GM23338 (cell line): ENCODE measurements at regions not wholly inside any gene's neighbourhood (a gene's known extent, or its start where the extent isn't known, plus 50 kb on each side); places are given as distances from the start of the nearest gene placed in this dataset.
"Not testable (repeated sequence)": the region's sequence is repeated elsewhere in the genome, so short reads cannot be mapped to it uniquely, and the experiment has no call there.

Source experiments
- EZH2 ChIP-seq: fragments of 200-600 bp; sonication (generic); IDR thresholded peaks from one replicate; pipeline ENCODE4 v1.8.0; 2017; ENCODE audit warnings: antibody characterized with exemption, mild to moderate bottlenecking, low read depth; ENCODE audit not compliant: unreplicated experiment
- EZH2phosphoT487 ChIP-seq: fragments of 200-600 bp; sonication (generic); IDR thresholded peaks from one replicate; pipeline ENCODE4 v1.8.1; 2018; ENCODE audit warnings: antibody characterized with exemption; ENCODE audit not compliant: unreplicated experiment
- JUNB ChIP-seq: IDR thresholded peaks from one replicate; pipeline ENCODE4 v1.6.1; 2016; ENCODE audit warnings: antibody characterized with exemption; ENCODE audit not compliant: unreplicated experiment
- POLR2AphosphoS5 ChIP-seq: IDR thresholded peaks from 2 replicates; pipeline ENCODE4 v1.6.1; 2016; ENCODE audit warnings: antibody characterized with exemption, low read depth
- STAT1 ChIP-seq: IDR thresholded peaks from one replicate; pipeline ENCODE4 v1.6.1; 2016; ENCODE audit warnings: antibody characterized with exemption; ENCODE audit not compliant: unreplicated experiment
- TF ChIP-seq, protein P1 (sequence below): IDR thresholded peaks from one replicate; pipeline ENCODE4 v1.6.1; 2018; ENCODE audit warnings: antibody characterized with exemption; ENCODE audit not compliant: unreplicated experiment
- TF ChIP-seq, protein P2 (sequence below), 2 experiments: fragments of 200-600 bp in 1 of 2; sonication (generic) in 1 of 2; conservative IDR thresholded peaks; 2 replicates each; pipeline versions ENCODE4 v1.5.1 to v1.6.1; 2016 to 2017; ENCODE audit warnings: antibody characterized with exemption in 2 of 2, low read depth in 2 of 2, mild to moderate bottlenecking in 2 of 2, moderate library complexity in 1 of 2
- TF ChIP-seq, protein P3 (sequence below): fragments of 250-450 bp; sonication (Bioruptor Pico); IDR thresholded peaks from 2 replicates; pipeline ENCODE4 v1.5.0; 2020; ENCODE audit warnings: mild to moderate bottlenecking, moderate library complexity

DNA sequence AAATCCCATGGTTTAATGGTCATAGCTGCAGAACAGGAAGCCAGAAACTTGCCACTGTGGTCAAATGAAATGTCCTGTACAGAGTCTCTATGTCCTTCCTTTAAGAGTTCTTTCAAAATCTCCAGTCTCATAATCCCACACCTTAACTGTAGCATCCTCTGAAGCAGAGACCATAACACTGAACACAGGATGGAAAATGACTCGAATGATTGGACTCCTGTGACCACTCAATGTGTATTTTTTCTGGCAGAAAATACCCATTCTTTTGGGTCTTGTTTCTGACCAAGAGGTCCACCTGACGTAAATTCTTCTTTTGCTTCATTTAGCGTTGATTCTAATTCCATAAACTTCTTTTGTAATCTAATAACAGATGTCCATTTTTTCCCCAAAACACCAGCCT is 181.4 kb upstream of the PLGLB2 start:
- TF ChIP-seq, protein P1, sequence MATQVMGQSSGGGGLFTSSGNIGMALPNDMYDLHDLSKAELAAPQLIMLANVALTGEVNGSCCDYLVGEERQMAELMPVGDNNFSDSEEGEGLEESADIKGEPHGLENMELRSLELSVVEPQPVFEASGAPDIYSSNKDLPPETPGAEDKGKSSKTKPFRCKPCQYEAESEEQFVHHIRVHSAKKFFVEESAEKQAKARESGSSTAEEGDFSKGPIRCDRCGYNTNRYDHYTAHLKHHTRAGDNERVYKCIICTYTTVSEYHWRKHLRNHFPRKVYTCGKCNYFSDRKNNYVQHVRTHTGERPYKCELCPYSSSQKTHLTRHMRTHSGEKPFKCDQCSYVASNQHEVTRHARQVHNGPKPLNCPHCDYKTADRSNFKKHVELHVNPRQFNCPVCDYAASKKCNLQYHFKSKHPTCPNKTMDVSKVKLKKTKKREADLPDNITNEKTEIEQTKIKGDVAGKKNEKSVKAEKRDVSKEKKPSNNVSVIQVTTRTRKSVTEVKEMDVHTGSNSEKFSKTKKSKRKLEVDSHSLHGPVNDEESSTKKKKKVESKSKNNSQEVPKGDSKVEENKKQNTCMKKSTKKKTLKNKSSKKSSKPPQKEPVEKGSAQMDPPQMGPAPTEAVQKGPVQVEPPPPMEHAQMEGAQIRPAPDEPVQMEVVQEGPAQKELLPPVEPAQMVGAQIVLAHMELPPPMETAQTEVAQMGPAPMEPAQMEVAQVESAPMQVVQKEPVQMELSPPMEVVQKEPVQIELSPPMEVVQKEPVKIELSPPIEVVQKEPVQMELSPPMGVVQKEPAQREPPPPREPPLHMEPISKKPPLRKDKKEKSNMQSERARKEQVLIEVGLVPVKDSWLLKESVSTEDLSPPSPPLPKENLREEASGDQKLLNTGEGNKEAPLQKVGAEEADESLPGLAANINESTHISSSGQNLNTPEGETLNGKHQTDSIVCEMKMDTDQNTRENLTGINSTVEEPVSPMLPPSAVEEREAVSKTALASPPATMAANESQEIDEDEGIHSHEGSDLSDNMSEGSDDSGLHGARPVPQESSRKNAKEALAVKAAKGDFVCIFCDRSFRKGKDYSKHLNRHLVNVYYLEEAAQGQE = not testable (repeated sequence)
- TF ChIP-seq, protein P2, sequence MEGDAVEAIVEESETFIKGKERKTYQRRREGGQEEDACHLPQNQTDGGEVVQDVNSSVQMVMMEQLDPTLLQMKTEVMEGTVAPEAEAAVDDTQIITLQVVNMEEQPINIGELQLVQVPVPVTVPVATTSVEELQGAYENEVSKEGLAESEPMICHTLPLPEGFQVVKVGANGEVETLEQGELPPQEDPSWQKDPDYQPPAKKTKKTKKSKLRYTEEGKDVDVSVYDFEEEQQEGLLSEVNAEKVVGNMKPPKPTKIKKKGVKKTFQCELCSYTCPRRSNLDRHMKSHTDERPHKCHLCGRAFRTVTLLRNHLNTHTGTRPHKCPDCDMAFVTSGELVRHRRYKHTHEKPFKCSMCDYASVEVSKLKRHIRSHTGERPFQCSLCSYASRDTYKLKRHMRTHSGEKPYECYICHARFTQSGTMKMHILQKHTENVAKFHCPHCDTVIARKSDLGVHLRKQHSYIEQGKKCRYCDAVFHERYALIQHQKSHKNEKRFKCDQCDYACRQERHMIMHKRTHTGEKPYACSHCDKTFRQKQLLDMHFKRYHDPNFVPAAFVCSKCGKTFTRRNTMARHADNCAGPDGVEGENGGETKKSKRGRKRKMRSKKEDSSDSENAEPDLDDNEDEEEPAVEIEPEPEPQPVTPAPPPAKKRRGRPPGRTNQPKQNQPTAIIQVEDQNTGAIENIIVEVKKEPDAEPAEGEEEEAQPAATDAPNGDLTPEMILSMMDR (conservative IDR thresholded peaks at IDR 0.05; ENCODE audit: low read depth in 2 of 2) = not testable (repeated sequence)
- TF ChIP-seq, protein P3, sequence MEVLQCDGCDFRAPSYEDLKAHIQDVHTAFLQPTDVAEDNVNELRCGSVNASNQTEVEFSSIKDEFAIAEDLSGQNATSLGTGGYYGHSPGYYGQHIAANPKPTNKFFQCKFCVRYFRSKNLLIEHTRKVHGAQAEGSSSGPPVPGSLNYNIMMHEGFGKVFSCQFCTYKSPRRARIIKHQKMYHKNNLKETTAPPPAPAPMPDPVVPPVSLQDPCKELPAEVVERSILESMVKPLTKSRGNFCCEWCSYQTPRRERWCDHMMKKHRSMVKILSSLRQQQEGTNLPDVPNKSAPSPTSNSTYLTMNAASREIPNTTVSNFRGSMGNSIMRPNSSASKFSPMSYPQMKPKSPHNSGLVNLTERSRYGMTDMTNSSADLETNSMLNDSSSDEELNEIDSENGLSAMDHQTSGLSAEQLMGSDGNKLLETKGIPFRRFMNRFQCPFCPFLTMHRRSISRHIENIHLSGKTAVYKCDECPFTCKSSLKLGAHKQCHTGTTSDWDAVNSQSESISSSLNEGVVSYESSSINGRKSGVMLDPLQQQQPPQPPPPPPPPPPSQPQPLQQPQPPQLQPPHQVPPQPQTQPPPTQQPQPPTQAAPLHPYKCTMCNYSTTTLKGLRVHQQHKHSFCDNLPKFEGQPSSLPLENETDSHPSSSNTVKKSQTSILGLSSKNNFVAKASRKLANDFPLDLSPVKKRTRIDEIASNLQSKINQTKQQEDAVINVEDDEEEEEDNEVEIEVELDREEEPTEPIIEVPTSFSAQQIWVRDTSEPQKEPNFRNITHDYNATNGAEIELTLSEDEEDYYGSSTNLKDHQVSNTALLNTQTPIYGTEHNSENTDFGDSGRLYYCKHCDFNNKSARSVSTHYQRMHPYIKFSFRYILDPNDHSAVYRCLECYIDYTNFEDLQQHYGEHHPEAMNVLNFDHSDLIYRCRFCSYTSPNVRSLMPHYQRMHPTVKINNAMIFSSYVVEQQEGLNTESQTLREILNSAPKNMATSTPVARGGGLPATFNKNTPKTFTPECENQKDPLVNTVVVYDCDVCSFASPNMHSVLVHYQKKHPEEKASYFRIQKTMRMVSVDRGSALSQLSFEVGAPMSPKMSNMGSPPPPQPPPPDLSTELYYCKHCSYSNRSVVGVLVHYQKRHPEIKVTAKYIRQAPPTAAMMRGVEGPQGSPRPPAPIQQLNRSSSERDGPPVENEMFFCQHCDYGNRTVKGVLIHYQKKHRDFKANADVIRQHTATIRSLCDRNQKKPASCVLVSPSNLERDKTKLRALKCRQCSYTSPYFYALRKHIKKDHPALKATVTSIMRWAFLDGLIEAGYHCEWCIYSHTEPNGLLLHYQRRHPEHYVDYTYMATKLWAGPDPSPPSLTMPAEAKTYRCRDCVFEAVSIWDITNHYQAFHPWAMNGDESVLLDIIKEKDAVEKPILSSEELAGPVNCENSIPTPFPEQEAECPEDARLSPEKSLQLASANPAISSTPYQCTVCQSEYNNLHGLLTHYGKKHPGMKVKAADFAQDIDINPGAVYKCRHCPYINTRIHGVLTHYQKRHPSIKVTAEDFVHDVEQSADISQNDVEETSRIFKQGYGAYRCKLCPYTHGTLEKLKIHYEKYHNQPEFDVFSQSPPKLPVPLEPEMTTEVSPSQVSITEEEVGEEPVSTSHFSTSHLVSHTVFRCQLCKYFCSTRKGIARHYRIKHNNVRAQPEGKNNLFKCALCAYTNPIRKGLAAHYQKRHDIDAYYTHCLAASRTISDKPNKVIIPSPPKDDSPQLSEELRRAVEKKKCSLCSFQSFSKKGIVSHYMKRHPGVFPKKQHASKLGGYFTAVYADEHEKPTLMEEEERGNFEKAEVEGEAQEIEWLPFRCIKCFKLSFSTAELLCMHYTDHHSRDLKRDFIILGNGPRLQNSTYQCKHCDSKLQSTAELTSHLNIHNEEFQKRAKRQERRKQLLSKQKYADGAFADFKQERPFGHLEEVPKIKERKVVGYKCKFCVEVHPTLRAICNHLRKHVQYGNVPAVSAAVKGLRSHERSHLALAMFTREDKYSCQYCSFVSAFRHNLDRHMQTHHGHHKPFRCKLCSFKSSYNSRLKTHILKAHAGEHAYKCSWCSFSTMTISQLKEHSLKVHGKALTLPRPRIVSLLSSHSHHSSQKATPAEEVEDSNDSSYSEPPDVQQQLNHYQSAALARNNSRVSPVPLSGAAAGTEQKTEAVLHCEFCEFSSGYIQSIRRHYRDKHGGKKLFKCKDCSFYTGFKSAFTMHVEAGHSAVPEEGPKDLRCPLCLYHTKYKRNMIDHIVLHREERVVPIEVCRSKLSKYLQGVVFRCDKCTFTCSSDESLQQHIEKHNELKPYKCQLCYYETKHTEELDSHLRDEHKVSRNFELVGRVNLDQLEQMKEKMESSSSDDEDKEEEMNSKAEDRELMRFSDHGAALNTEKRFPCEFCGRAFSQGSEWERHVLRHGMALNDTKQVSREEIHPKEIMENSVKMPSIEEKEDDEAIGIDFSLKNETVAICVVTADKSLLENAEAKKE (CRISPR knock-in tag) = not testable (repeated sequence)
- TF ChIP-seq EZH2phosphoT487, STAT1, EZH2, JUNB, POLR2AphosphoS5: not testable (repeated sequence)
